ENCODE measurements at regions not wholly inside any gene's neighbourhood (a gene's known extent, or its start where the extent isn't known, plus 50 kb on each side); places are given as distances from the start of the nearest gene placed in this dataset.
"Not testable (repeated sequence)": the region's sequence is repeated elsewhere in the genome, so short reads cannot be mapped to it uniquely, and the experiment has no call there.

DNA sequence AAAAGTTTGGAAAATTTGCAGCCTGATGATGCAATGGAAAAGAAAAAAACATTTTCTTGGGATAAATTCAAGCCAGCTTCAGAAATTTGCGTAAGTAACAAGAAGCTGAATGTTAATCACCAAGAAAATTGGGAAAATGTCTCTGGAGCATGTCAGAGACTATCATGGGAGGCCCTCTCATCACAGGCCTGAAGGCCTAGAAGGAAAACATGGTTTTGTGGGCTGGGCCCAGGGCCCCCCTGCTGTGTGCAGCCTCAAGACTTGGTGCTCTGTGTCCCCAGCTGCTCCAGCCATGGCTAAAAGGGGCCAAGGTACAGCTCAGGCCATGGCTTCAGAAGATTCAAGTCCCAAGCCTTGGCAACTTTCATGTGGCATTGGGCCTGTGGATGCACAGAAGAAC lies 1049.8 kb upstream of the GRIA3 start:
- H4K20me1 ChIP-seq (ENCODE audit: insufficient read depth, low read length), result no peaks in the 10 kb centered on the region

GRCh38 chrX:122135070-122135469 lies 1049.0 kb upstream of the GRIA3 start:
- TF ChIP-seq CTCF (IDR thresholded peaks at IDR 0.05; ENCODE audit: extremely low read depth, low read depth, low read length), result no peak
- peaks cover 3% of the 10 kb centered on the region for H3K9me3 ChIP-seq (ENCODE audit: low read depth, low read length)
- no peaks in the 10 kb centered on the region for H3K79me2 ChIP-seq (ENCODE audit: insufficient read depth, low read length)
- no peaks in the 10 kb centered on the region for H4K20me1 ChIP-seq (ENCODE audit: insufficient read depth, low read length)
- no peak overlapping the region for H3K4me2 ChIP-seq (ENCODE audit: insufficient read depth, low read length)
- H3K36me3 ChIP-seq (ENCODE audit: insufficient read depth, low read length), result no peaks in the 10 kb centered on the region
- H3K27me3 ChIP-seq (ENCODE audit: insufficient read depth, low read length), result no peaks in the 10 kb centered on the region
- H2AFZ ChIP-seq (ENCODE audit: low read length), result no peak overlapping the region
- no peak overlapping the region for H3K27ac ChIP-seq (ENCODE audit: low read depth, low read length)
- H3K4me1 ChIP-seq (ENCODE audit: insufficient read depth, low read length), result no peaks in the 10 kb centered on the region
- no peak overlapping the region for H3K4me3 ChIP-seq (ENCODE audit: insufficient read depth, low read length)
- no peak for DNase-seq (ENCODE audit: insufficient read length, low spot score, missing footprints)

More for the DNA sequence above, 1049.8 kb upstream of the GRIA3 start:
- Histone ChIP-seq H3K27me3 (ENCODE audit: insufficient read depth, low read length) (no peaks in the 10 kb centered on the region), H3K36me3 (ENCODE audit: insufficient read depth, low read length) (no peaks in the 10 kb centered on the region), H3K4me2 (ENCODE audit: insufficient read depth, low read length) (no peak overlapping the region), H3K79me2 (ENCODE audit: insufficient read depth, low read length) (no peaks in the 10 kb centered on the region), H3K27ac (ENCODE audit: low read depth, low read length) (no peak overlapping the region), H2AFZ (ENCODE audit: low read length) (no peak overlapping the region), H3K4me3 (ENCODE audit: insufficient read depth, low read length) (no peak overlapping the region), H3K9me3 (ENCODE audit: low read depth, low read length) (peaks cover 3% of the 10 kb centered on the region), H3K4me1 (ENCODE audit: insufficient read depth, low read length) (no peaks in the 10 kb centered on the region)
- TF ChIP-seq CTCF (IDR thresholded peaks at IDR 0.05; ENCODE audit: extremely low read depth, low read depth, low read length), result no peak
- no peak for DNase-seq (ENCODE audit: insufficient read length, low spot score, missing footprints)

- not testable (repeated sequence) for H3K36me3 ChIP-seq (ENCODE audit: insufficient read depth, low read length); H3K4me3 ChIP-seq (ENCODE audit: insufficient read depth, low read length); H3K27me3 ChIP-seq (ENCODE audit: insufficient read depth, low read length); H3K27ac ChIP-seq (ENCODE audit: low read depth, low read length); H3K9me3 ChIP-seq (ENCODE audit: low read depth, low read length); DNase-seq (ENCODE audit: insufficient read length, low spot score, missing footprints); H3K4me1 ChIP-seq (ENCODE audit: insufficient read depth, low read length); H3K4me2 ChIP-seq (ENCODE audit: insufficient read depth, low read length); H4K20me1 ChIP-seq (ENCODE audit: insufficient read depth, low read length); H3K79me2 ChIP-seq (ENCODE audit: insufficient read depth, low read length); H2AFZ ChIP-seq (ENCODE audit: low read length)
These were observed 1043.9 kb upstream of the GRIA3 start for GRCh38 chrX:122140219-122140618.

DNA sequence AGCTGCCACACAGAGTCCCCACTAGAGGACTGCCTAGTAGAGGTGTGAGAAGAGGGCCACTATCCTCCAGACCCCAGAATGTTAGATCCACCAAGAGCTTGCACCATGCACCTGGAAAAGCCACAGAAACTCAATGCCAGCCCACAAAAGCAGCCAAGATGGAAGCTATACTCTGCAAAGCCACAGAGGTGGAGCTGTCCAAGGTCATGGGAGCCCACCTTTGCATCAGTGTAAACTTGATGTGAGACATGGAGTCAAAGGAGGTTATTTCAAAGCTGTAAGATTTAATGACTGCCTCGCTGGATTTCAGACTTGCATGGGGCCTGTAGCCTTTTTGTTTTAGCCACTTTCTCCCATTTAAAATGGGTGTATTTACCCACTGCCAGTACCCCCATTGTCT lies 1030.1 kb upstream of the GRIA3 start:
- H4K20me1 ChIP-seq (ENCODE audit: insufficient read depth, low read length), result no peaks in the 10 kb centered on the region
- H3K9me3 ChIP-seq (ENCODE audit: low read depth, low read length), result no peaks in the 10 kb centered on the region
- DNase-seq (ENCODE audit: insufficient read length, low spot score, missing footprints), result no peak
- no peaks in the 10 kb centered on the region for H3K36me3 ChIP-seq (ENCODE audit: insufficient read depth, low read length)
- H3K79me2 ChIP-seq (ENCODE audit: insufficient read depth, low read length), result no peaks in the 10 kb centered on the region
- H3K27me3 ChIP-seq (ENCODE audit: insufficient read depth, low read length), result no peaks in the 10 kb centered on the region
- no peak overlapping the region for H3K4me3 ChIP-seq (ENCODE audit: insufficient read depth, low read length)
- H3K27ac ChIP-seq (ENCODE audit: low read depth, low read length), result no peak overlapping the region
- TF ChIP-seq CTCF (IDR thresholded peaks at IDR 0.05; ENCODE audit: extremely low read depth, low read depth, low read length), result no peak
- no peak overlapping the region for H2AFZ ChIP-seq (ENCODE audit: low read length)
- H3K4me1 ChIP-seq (ENCODE audit: insufficient read depth, low read length), result no peaks in the 10 kb centered on the region
- H3K4me2 ChIP-seq (ENCODE audit: insufficient read depth, low read length), result no peak overlapping the region

Data from osteoblast (primary cell).